Skeletal muscle satellite cell (primary cell): ENCODE measurements at regions not wholly inside any gene's neighbourhood (a gene's known extent, or its start where the extent isn't known, plus 50 kb on each side); places are given as distances from the start of the nearest gene placed in this dataset.

Experiments
- H3K27me3 ChIP-seq: 2 replicates; pipeline ENCODE4 v1.7.0; 2013; ENCODE audit warnings: low read length; ENCODE audit not compliant: control insufficient read depth, insufficient read depth
- H3K36me3 ChIP-seq: 2 replicates; pipeline ENCODE4 v1.7.0; 2013; ENCODE audit warnings: mild to moderate bottlenecking, control low read depth, low read length; ENCODE audit not compliant: insufficient read depth
- H3K4me1 ChIP-seq: 2 replicates; pipeline ENCODE4 v1.7.0; 2013; ENCODE audit warnings: low read length; ENCODE audit not compliant: control insufficient read depth, insufficient read depth
- H3K4me2 ChIP-seq: 2 replicates; pipeline ENCODE4 v1.7.0; 2013; ENCODE audit warnings: mild to moderate bottlenecking, low read length
- H3K4me3 ChIP-seq: 2 replicates; pipeline ENCODE4 v1.7.0; 2013; ENCODE audit warnings: low read length
- H3K9ac ChIP-seq: 2 replicates; pipeline ENCODE4 v1.7.0; 2013; ENCODE audit warnings: mild to moderate bottlenecking, low read depth, low read length, moderate library complexity
- H3K9me3 ChIP-seq: replicated peaks from 2 replicates; pipeline ENCODE4 v1.7.0; 2013; ENCODE audit warnings: mild to moderate bottlenecking, control low read depth, low read length

DNA sequence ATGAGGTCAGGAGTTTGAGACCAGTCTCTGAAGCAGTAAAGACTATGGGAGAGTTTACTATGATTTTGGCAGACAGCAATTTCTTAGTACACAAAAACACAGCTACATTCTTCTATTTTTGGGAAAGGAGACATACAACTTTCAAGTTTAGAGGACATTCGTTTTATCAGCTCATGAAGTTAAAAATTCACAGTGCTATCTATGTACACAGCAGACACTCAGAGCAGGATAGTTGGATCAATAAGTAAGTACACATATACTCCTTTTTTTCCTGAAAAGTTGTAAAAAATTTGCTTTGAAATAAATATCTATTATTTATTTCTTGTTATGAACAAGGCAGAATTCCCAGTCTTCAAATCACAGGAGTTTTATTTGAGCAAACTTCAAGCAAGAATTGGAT lies 159.7 kb downstream of the SERPINI1 start:
- Histone ChIP-seq H3K4me3 (no peak overlapping the region), H3K27me3 (peaks cover 7% of the 10 kb centered on the region), H3K4me2 (no peak overlapping the region), H3K4me1 (no peaks in the 10 kb centered on the region), H3K9ac (no peak overlapping the region), H3K9me3 (no peaks in the 10 kb centered on the region), H3K36me3 (no peaks in the 10 kb centered on the region)

DNA sequence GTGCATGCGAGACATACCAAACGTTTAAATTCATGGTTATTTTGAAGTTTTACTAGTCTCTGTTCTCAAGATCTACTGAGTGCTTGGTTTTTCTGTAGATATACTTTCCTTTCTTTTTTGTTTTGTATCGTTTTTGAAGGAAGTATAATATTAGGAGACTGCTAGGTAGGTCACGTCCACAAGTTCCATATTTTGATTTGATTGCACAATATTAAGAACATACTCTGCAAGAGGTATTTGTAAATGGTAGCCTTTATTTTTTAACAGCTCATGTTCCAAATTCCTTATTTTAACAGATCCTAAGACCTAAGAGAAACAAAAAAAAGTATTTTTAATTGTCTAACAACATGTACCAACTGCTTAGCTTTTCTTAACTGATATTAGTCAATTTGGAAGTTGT lies 156.7 kb downstream of the SERPINI1 start:
- no peaks in the 10 kb centered on the region for H3K36me3 ChIP-seq
- H3K4me2 ChIP-seq = no peak overlapping the region
- H3K4me3 ChIP-seq = no peak overlapping the region

DNA sequence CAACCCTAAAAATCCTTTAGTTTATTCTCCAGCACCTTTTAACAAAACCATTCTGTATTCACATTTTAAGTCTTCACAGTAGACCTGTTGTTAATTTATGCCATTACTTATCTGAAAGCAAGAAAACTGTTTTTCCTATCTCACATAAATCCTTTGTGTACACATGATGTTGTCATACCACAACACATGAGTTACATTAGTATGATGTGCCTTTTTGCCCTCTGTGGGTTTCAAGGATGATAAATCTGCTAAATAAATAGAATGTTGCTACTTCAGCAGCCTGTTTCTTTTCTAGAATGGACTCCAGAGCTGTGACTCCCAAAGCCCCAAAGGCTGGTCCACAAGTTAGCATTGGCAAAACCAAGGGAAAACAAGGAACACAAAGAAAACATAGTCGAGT lies 151.6 kb downstream of the SERPINI1 start:
- H3K9ac ChIP-seq = no peak overlapping the region
- H3K27me3 ChIP-seq = peaks cover 3% of the 10 kb centered on the region
- no peak overlapping the region for H3K4me3 ChIP-seq
- H3K36me3 ChIP-seq = no peaks in the 10 kb centered on the region
- H3K4me1 ChIP-seq = no peaks in the 10 kb centered on the region
- H3K9me3 ChIP-seq = no peaks in the 10 kb centered on the region
- H3K4me2 ChIP-seq = no peak overlapping the region

More for the DNA sequence above, 156.7 kb downstream of the SERPINI1 start:
- peaks cover 3% of the 10 kb centered on the region for H3K27me3 ChIP-seq
- no peak overlapping the region for H3K9ac ChIP-seq
- no peaks in the 10 kb centered on the region for H3K4me1 ChIP-seq
- no peaks in the 10 kb centered on the region for H3K9me3 ChIP-seq

DNA sequence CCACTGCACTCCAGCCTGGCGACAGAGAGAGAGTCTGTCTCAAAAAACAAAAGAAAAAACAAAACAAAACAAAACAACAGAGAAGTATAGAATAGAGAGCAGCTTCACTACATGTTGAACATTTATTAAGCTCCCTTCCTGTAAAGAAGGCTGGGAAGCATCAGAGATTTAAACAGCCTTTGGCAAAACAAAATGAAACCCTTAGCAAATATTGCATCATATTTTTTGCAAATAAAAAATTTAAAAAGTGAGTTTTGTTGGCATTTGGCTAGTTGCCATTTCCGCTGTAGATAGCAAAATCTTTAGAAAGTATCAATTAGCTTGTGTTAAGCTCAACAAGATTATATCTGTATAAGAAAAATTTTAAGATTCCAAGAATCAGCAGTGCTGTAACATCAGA lies 151.2 kb downstream of the SERPINI1 start:
- no peak overlapping the region for H3K9ac ChIP-seq
- no peak overlapping the region for H3K4me2 ChIP-seq
- no peaks in the 10 kb centered on the region for H3K9me3 ChIP-seq
- H3K36me3 ChIP-seq = no peaks in the 10 kb centered on the region
- H3K4me1 ChIP-seq = peaks cover 3% of the 10 kb centered on the region
- H3K27me3 ChIP-seq = peaks cover 3% of the 10 kb centered on the region
- H3K4me3 ChIP-seq = no peak overlapping the region

DNA sequence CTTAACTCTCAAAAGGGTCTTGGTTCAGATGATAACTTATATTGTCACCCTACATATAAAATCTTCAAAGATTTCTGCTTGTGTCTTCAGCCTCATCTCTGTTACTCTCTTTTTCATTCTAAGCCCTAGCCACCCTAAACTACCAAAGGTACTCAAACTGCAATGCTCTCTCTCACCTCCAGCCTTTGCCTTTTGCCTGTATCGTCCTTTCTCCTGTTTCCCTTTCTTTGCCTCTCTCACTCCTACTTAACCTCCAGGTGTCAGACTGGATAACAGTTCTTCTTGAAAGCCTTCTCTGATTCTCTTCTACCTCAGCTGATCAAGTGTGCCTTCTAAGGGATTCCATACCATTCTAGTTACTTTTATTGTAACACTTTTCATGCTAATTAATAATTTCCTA lies 149.8 kb downstream of the SERPINI1 start:
- H3K27me3 ChIP-seq = peaks cover 3% of the 10 kb centered on the region
- H3K4me1 ChIP-seq = peaks cover 3% of the 10 kb centered on the region
- no peak overlapping the region for H3K9ac ChIP-seq
- H3K4me2 ChIP-seq = no peak overlapping the region
- H3K9me3 ChIP-seq = no peaks in the 10 kb centered on the region
- H3K4me3 ChIP-seq = no peak overlapping the region
- no peaks in the 10 kb centered on the region for H3K36me3 ChIP-seq

DNA sequence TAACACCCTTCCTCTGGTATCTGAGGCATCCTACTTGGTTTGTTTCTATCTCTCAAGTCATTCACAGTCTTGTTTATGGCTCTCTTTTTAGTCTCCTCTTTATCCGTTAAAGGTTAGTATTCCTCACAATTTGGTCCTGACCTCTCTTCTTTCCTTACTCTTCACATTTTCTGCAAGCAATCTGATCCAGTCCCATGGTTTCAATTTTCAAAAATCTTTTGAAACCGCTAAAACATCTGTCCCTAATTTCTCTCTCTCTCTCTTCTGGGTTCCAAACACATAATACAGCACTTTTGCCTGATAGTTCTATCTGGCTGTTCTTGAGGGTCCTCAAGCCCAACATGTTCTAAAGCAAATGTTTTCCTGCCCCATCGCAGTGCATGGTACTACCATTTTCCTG lies 149.0 kb downstream of the SERPINI1 start:
- no peak overlapping the region for H3K4me3 ChIP-seq
- no peaks in the 10 kb centered on the region for H3K9me3 ChIP-seq
- peaks cover 3% of the 10 kb centered on the region for H3K27me3 ChIP-seq
- H3K9ac ChIP-seq = no peak overlapping the region
- H3K36me3 ChIP-seq = no peaks in the 10 kb centered on the region
- H3K4me1 ChIP-seq = peaks cover 3% of the 10 kb centered on the region
- no peak overlapping the region for H3K4me2 ChIP-seq

DNA sequence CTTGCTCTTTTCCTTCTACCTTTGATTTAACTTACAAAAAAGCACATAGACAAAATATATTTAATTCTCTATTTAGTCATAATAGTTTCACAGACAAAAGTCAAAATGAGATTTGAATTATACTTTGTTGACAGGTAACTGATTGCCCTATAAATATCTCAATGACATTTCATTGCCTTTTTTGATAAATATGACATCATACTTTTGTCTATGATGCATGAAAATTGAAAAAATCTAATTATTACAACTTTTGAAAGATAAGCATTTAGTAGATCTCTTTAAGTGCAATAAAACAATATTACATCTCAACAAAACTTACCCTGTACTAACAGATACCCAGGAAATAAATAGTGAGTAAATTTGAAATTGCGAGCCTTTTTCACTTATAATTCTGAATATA lies 147.9 kb downstream of the SERPINI1 start:
- no peak overlapping the region for H3K4me2 ChIP-seq

DNA sequence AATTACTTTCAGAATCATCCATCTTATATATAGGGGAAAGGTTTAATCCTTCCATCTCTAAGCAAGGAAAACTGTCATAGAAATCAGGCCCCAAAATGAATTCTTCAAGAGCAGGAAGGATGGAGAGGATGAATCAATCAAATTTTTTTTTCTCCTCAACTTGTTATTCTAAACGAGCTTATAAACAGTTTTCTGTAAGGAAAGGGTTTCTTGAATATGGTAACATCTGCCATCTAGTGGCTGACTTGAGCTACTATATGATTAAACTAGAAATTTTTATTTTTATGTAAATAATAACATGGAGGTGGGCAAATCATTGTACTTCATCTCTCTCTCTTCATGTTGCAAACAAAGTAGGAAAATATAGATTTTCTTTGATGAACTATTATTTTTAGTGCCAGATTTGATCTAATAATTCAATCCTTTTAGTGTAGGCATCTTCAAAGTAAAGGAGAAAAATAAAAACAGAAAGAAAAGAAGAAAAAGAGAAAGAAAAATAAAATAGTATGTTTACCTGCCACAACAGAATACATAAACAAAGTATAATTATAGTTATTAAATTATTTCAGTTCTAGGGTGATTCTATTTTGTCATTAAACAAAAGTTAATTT lies 146.6 kb downstream of the SERPINI1 start:
- Histone ChIP-seq H3K4me3 (no peak overlapping the region), H3K4me1 (peaks cover 3% of the 10 kb centered on the region), H3K27me3 (peaks cover 3% of the 10 kb centered on the region)

More for the DNA sequence above, 147.9 kb downstream of the SERPINI1 start:
- no peak overlapping the region for H3K9ac ChIP-seq
- no peaks in the 10 kb centered on the region for H3K36me3 ChIP-seq
- H3K4me3 ChIP-seq = no peak overlapping the region
- peaks cover 3% of the 10 kb centered on the region for H3K4me1 ChIP-seq
- H3K9me3 ChIP-seq = no peaks in the 10 kb centered on the region
- H3K27me3 ChIP-seq = peaks cover 3% of the 10 kb centered on the region

DNA sequence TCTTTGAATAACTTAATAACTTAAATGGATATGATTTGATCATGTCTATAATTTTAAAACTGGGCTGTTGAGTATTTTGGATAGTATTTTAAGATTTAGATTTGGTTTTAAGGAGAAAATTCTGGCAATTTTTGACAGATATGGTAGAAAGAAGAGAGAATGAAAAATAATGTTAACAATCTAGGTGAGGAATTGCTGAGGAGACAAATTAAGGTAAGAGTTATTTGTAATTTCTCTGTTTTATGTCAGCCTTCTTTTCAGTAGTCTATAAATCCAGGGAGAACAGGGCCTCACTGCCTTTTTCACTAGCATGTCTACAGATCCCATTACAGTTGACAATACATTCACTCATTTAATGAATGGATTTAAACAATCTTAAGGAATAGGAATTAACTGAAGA lies 144.7 kb downstream of the SERPINI1 start:
- Histone ChIP-seq H3K9me3 (no peaks in the 10 kb centered on the region), H3K9ac (no peak overlapping the region), H3K4me1 (peaks cover 12% of the 10 kb centered on the region), H3K4me2 (no peak overlapping the region), H3K27me3 (peaks cover 3% of the 10 kb centered on the region), H3K4me3 (no peak overlapping the region), H3K36me3 (no peaks in the 10 kb centered on the region)

More for the DNA sequence above, 146.6 kb downstream of the SERPINI1 start:
- Histone ChIP-seq H3K9ac (no peak overlapping the region), H3K4me2 (peak overlapping the region; percentile 51), H3K9me3 (no peaks in the 10 kb centered on the region), H3K36me3 (no peaks in the 10 kb centered on the region)

DNA sequence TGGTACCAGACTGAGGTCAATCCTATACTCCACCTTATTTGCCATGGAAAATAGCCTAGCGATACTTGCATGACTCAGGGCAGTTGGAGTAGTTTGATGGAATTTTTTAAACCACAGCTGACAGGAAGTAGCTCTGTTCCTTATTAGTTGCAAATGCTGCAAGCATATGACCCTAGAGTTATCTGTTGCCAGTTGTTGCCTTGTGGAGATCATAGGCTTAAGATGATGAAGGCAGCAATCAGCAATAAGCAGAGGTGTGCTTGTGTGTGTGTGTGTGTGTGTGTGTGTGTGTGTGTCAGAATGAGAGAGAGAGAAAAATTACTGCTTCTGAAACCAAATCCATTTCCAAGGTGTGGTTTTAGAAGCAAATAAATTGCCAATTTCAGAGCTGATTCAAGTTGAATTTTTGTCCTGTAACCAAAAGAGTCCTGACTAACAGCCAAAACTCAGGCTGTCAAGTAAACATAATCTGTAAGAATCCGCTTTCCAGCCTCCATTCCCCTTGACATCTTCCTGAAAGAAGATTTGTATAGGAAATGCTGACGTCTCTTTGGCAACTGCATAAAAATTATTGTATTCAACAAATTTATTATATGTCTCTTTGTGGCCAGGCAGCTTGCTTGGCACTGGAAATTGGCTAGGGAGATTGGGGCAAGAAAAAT lies 141.2 kb downstream of the SERPINI1 start:
- Histone ChIP-seq H3K9ac (no peak overlapping the region), H3K9me3 (no peaks in the 10 kb centered on the region), H3K4me3 (no peak overlapping the region), H3K4me1 (peaks cover 10% of the 10 kb centered on the region), H3K36me3 (no peaks in the 10 kb centered on the region), H3K4me2 (no peak overlapping the region), H3K27me3 (no peaks in the 10 kb centered on the region)
